Astrocyte of the cerebellum (primary cell): ENCODE measurements at regions not wholly inside any gene's neighbourhood (a gene's known extent, or its start where the extent isn't known, plus 50 kb on each side); places are given as distances from the start of the nearest gene placed in this dataset.

Experiments used
- DNase-seq: peaks from one replicate; pipeline ENCODE4 v3.0.0-alpha.2; 2011; ENCODE audit warnings: low read depth
- H3K4me3 ChIP-seq: 2 replicates; pipeline ENCODE4 v1.5.1; 2011; ENCODE audit warnings: mild to moderate bottlenecking, low read depth, low read length, moderate library complexity
- in situ Hi-C: cut with HindIII; loops from 2 replicates; pipeline ENCODE4 v1.10.0; 2017; ENCODE audit warnings: low sequenced_read_pairs
- TF ChIP-seq, protein P1 (sequence below): IDR thresholded peaks from 2 replicates; pipeline ENCODE4 v1.5.1; 2012; ENCODE audit warnings: low read length, low read depth, moderate library complexity, mild to moderate bottlenecking; ENCODE audit errors: missing control alignments

DNA sequence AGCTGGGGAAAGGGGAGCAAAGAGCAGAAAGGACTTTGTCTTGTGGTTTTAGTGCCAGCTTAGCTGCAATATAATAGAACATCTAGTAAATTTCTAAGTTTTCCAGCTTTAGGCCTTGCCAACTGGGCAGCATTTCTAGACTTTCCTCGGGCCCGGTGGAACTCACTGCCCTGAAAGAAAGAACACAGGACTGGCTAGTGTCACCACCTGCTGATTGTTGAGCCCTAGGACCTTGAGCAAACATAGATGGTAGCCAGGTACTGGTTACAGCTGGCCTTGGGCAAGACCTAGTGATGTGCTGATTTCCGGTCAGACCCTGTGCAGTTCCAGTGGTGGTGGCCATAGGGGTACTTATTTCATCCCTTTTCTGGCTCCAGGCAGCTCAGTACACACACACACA lies 753.2 kb upstream of the B3GALT2 start:
- in situ Hi-C loops: no loop called here
- TF ChIP-seq, protein P1, sequence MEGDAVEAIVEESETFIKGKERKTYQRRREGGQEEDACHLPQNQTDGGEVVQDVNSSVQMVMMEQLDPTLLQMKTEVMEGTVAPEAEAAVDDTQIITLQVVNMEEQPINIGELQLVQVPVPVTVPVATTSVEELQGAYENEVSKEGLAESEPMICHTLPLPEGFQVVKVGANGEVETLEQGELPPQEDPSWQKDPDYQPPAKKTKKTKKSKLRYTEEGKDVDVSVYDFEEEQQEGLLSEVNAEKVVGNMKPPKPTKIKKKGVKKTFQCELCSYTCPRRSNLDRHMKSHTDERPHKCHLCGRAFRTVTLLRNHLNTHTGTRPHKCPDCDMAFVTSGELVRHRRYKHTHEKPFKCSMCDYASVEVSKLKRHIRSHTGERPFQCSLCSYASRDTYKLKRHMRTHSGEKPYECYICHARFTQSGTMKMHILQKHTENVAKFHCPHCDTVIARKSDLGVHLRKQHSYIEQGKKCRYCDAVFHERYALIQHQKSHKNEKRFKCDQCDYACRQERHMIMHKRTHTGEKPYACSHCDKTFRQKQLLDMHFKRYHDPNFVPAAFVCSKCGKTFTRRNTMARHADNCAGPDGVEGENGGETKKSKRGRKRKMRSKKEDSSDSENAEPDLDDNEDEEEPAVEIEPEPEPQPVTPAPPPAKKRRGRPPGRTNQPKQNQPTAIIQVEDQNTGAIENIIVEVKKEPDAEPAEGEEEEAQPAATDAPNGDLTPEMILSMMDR: no peak
- no peak for DNase-seq
- no peak overlapping the region for H3K4me3 ChIP-seq

DNA sequence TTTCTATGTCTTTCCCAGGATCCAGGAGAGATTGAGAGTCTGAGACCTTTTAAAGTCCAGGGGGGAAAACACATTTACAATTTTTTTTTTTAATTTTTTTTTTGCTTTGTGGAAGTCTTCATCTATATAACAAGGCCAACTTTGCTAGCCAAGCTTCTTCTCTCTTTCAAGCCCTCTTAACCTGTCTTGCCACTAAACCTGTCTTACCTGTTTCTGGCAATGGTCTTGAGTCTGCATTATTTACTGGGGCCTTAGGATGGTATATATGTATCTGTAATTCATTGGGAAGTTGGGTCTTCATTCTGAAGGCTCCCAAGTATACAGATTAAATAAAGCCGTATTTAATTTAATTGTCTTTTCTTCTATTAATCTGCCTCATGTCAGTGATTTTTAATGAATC lies 750.9 kb upstream of the B3GALT2 start:
- no peak overlapping the region for H3K4me3 ChIP-seq
- no peak for DNase-seq
- TF ChIP-seq, protein P1: no peak
- in situ Hi-C loops: no loop called here

DNA sequence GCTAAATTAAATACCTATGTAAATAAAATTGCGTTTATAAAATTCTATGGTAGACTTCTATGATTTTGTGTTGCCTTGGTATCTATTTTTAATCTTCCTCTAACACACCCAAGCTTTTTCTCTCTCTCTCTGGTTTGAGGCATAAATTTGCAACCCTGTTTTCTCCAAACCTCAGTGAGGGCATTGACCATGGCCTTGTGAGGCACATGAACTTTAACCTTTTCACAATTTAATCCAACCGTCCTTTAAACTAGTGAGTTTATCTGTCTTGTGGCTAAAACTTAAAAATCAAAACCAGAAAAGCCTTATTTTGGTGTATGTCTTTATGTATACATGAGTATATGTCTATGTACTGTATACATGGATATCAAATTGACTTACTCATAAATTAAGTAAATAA lies 746.6 kb upstream of the B3GALT2 start:
- DNase-seq: no peak
- TF ChIP-seq, protein P1: no peak
- H3K4me3 ChIP-seq: no peak overlapping the region
- in situ Hi-C loops: no loop called here

DNA sequence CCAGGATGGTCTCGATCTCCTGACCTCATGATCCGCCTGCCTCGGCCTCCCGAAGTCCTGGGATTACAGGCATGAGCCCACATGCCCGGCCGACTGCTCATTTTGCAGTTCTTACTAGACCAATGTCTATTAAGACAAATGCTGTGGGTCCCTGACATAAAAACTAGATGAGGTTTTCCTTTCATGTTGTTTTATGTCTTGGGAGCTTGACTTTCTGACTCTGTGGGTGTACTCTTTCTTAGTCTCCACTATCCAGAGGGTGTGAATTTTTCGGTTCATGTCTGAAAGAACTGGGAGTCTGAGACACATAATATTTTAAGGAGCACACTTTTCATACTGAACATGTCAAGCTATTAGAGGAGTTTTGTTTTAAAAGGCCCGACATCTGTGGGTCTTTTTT lies 744.9 kb upstream of the B3GALT2 start:
- no peak overlapping the region for H3K4me3 ChIP-seq
- TF ChIP-seq, protein P1: no peak
- in situ Hi-C loops: no loop called here

DNA sequence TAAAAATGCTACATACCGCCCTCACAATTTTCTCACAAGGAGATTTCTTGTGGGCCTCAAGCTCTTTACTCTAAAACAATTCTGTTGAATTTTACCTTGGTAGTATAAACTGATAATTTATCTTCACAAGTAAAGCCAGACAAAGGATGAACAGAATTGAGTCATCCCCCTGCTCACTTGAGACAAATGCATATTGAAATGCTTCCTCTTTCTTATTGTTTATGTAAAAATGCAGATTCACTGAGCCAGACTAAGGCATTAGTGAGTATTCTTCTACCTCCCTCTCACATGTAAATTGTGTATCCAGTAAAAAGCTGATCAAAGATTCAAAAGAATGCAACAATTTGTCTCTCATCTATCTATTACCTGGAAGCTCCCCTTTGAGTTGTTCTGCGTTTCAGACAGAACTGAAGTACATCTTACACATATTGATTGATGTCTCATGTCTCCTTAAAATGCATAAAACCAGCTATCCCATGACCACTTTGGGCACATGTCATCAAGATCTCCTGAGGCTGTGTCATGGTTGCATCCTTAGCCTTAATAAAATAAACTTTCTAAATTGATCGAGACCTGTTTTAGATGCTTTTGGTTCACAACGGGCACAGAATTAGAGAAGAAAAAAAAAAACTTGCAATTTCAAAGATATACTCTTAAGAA lies 743.1 kb upstream of the B3GALT2 start:
- no peak for DNase-seq
- in situ Hi-C loops: no loop called here
- H3K4me3 ChIP-seq: no peak overlapping the region
- TF ChIP-seq, protein P1: no peak

More for the DNA sequence above, 744.9 kb upstream of the B3GALT2 start:
- DNase-seq: no peak

DNA sequence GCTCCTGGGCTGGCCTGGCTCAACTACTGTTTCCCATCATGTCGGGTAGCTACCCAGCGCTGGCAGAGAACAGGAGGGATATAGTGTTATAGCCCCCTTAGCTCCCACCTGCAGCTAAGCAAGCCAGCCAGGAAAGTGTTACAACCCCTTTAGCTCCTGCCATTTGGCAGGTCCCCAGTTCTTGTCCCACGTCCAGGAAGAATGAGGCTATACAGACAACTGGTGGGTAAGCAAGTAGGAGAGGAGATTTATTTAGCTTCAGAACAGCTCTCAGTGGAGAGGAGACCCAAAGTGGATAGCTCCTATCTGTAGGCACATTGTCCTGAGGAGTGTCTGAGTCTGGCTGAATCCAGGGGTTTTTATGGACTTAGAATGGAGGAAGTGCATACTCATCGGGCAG lies 741.1 kb upstream of the B3GALT2 start:
- no peak for DNase-seq
- TF ChIP-seq, protein P1: no peak
- in situ Hi-C loops: no loop called here
- H3K4me3 ChIP-seq: no peak overlapping the region
